HUES6 (cell line): ENCODE measurements at regions not wholly inside any gene's neighbourhood (a gene's known extent, or its start where the extent isn't known, plus 50 kb on each side); places are given as distances from the start of the nearest gene placed in this dataset.

ENCODE experiments used
- H3K27ac ChIP-seq: 2 replicates; pipeline ENCODE4 v1.7.0; 2013; ENCODE audit warnings: low read depth, mild to moderate bottlenecking, low read length, inconsistent platforms
- H3K27me3 ChIP-seq: 2 replicates; pipeline ENCODE4 v1.6.1; 2013; ENCODE audit warnings: low read length; ENCODE audit not compliant: control insufficient read depth, insufficient read depth
- H3K36me3 ChIP-seq: 2 replicates; pipeline ENCODE4 v1.6.1; 2013; ENCODE audit warnings: low read length; ENCODE audit not compliant: control insufficient read depth, insufficient read depth
- H3K4me1 ChIP-seq: 2 replicates; pipeline ENCODE4 v1.6.1; 2013; ENCODE audit warnings: low read length; ENCODE audit not compliant: control insufficient read depth, insufficient read depth
- H3K4me3 ChIP-seq: 2 replicates; pipeline ENCODE4 v1.5.1; 2013; ENCODE audit warnings: low read depth, low read length
- H3K9ac ChIP-seq: one replicate; pipeline ENCODE4 v1.6.1; 2013; ENCODE audit warnings: mild to moderate bottlenecking, low read length
- H3K9me3 ChIP-seq: 2 replicates; pipeline ENCODE4 v1.6.1; 2013; ENCODE audit warnings: low read depth, low read length; ENCODE audit not compliant: control insufficient read depth, insufficient read depth

DNA sequence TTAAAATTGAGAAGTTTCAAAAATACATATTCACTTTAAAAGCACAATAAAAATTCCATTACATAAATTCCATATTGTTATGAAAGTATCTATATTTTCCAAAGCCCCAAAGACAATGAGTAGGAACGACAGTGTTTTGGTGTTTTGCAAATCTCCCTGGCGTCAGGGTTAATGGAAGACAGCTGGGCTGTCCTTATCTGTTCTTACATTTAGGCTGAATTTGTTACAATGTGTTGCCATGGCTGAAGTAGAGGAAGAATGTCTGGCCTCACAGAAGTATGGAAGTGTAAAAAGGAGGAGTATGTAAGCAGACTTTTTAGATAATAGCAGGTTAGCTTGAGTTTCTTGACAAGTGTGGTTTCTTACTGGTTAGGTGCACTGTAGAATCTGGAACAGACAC lies 124.4 kb upstream of the SPATA13 start:
- H3K36me3 ChIP-seq, result no peaks in the 10 kb centered on the region
- no peak overlapping the region for H3K9ac ChIP-seq
- no peaks in the 10 kb centered on the region for H3K9me3 ChIP-seq
- peaks cover 6% of the 10 kb centered on the region; the same call in 1 of the 2 replicates for H3K27me3 ChIP-seq
- peaks cover 11% of the 10 kb centered on the region for H3K4me1 ChIP-seq
- no peak overlapping the region for H3K4me3 ChIP-seq
- H3K27ac ChIP-seq, result no peak overlapping the region

GRCh38 chr13:24038405-24038804 lies 122.1 kb upstream of the SPATA13 start:
- no peak overlapping the region for H3K27ac ChIP-seq
- H3K9me3 ChIP-seq, result no peaks in the 10 kb centered on the region
- no peak overlapping the region for H3K4me3 ChIP-seq
- H3K36me3 ChIP-seq, result no peaks in the 10 kb centered on the region
- H3K9ac ChIP-seq, result no peak overlapping the region
- H3K27me3 ChIP-seq, result peaks cover 6% of the 10 kb centered on the region; the same call in 1 of the 2 replicates
- peaks cover 11% of the 10 kb centered on the region for H3K4me1 ChIP-seq

- no peaks in the 10 kb centered on the region for H3K9me3 ChIP-seq
- peaks cover 11% of the 10 kb centered on the region for H3K4me1 ChIP-seq
- no peaks in the 10 kb centered on the region for H3K36me3 ChIP-seq
- peaks cover 6% of the 10 kb centered on the region; the same call in 1 of the 2 replicates for H3K27me3 ChIP-seq
- no peak overlapping the region for H3K27ac ChIP-seq
- no peak overlapping the region for H3K4me3 ChIP-seq
- no peak overlapping the region for H3K9ac ChIP-seq
Observed at GRCh38 chr13:24038841-24039330, 121.6 kb upstream of the SPATA13 start.

GRCh38 chr13:24039621-24040475 lies 120.7 kb upstream of the SPATA13 start:
- Histone ChIP-seq H3K4me1 (peaks cover 11% of the 10 kb centered on the region), H3K36me3 (no peaks in the 10 kb centered on the region), H3K27ac (no peak overlapping the region), H3K9ac (no peak overlapping the region), H3K9me3 (no peaks in the 10 kb centered on the region), H3K27me3 (peaks cover 6% of the 10 kb centered on the region; the same call in 1 of the 2 replicates), H3K4me3 (no peak overlapping the region)

DNA sequence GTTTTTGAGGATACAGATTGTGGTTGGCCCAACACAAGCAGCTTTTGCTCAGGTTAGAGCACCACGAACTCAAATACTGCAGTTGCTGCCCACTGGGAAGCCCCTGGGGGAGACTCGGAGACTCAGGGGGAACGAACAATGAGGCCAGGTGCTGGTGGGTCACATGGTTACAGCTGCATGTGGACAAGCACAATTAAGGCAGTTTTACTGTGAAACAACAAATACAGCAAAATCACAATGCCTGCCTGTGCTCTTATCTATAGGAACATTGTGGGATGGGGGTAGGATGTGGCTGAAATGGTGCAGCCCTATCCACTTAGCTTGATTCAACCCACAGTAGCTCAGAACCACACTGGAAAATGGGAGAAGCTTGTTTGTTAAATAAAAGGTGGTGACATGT lies 119.7 kb upstream of the SPATA13 start:
- Histone ChIP-seq H3K9ac (no peak overlapping the region), H3K4me3 (no peak overlapping the region), H3K4me1 (peaks cover 11% of the 10 kb centered on the region), H3K27ac (no peak overlapping the region), H3K9me3 (no peaks in the 10 kb centered on the region), H3K27me3 (peaks cover 6% of the 10 kb centered on the region; the same call in 1 of the 2 replicates), H3K36me3 (no peaks in the 10 kb centered on the region)

DNA sequence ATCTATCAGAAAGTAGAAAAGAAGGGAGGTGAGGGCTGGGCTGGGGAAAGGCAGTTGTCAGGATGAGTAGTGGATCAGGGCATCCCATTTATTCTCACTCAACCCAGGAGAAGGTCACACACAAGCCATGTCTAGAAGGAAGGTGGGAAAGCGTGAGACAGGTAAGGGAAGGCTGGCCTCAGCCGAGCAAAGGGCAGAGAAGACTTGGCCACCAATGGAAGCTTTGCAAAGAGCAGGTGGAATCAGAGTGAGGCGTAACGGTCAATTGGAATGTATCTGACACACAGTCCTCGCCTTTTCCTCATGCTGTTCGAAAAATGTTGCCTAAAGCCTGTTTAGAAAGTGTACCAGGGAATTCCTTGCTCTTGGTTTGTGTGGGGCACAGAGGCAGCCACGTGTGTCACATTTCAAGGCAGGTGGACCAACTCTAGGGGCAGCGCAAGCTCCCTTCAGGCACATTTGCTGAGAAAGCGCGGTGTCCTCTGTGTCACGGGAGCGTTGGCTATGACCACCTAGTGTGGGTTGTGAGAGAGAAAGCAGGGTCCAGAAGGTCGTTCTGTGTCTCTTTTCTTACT lies 118.8 kb upstream of the SPATA13 start:
- Histone ChIP-seq H3K9ac (no peak overlapping the region), H3K27ac (no peak overlapping the region), H3K36me3 (no peaks in the 10 kb centered on the region), H3K4me3 (no peak overlapping the region), H3K27me3 (peaks cover 6% of the 10 kb centered on the region; the same call in 1 of the 2 replicates), H3K4me1 (peaks cover 11% of the 10 kb centered on the region), H3K9me3 (peaks cover 5% of the 10 kb centered on the region)

GRCh38 chr13:24042710-24043440 lies 117.6 kb upstream of the SPATA13 start:
- no peak overlapping the region for H3K4me3 ChIP-seq
- no peak overlapping the region for H3K9ac ChIP-seq
- no peaks in the 10 kb centered on the region for H3K36me3 ChIP-seq
- peaks cover 6% of the 10 kb centered on the region; the same call in 1 of the 2 replicates for H3K27me3 ChIP-seq
- peaks cover 15% of the 10 kb centered on the region for H3K4me1 ChIP-seq
- H3K9me3 ChIP-seq, result peaks cover 10% of the 10 kb centered on the region
- H3K27ac ChIP-seq, result no peak overlapping the region

DNA sequence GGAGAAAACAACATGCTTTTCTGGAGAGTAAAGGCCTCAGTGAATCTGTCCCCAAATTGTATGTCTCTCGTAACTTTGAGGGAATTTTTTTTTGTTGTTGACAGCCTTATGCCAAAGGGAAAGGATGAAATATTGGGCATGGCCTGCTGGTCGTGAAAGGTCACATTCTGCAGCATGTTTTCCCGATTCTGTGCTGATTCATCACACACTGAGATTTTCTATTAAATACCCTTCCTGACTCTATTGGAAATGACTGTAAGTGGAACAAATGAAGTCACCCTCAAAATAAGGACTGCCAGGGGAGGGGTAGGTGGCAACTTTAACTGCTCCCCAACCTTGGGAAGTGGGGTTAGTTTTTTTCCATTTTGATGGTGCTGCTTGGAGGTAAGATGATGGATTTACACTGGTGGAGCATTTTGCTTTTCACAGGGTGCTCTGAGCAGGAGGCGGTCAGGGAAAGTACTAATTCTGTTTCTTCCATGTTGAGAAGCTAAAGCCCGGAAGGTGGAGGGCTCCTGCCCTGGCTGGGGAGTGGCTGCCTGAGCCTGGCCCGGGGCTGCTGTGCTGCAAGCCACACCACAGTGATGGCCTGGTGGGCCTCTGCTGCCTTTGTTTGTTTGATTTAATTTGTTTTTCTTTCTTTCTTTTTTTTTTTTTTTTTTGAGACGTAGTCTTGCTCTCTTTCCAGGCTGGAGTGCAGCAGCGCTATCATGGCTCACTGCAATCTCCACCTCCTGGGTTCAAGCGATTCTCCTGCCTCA lies 116.8 kb upstream of the SPATA13 start:
- Histone ChIP-seq H3K9ac (no peak overlapping the region), H3K27ac (no peak overlapping the region), H3K36me3 (no peaks in the 10 kb centered on the region), H3K9me3 (peaks cover 10% of the 10 kb centered on the region), H3K4me3 (no peak overlapping the region), H3K27me3 (peaks cover 6% of the 10 kb centered on the region; the same call in 1 of the 2 replicates), H3K4me1 (peaks cover 8% of the 10 kb centered on the region)

- H3K27me3 ChIP-seq, result no peaks in the 10 kb centered on the region
- no peaks in the 10 kb centered on the region for H3K36me3 ChIP-seq
- H3K9ac ChIP-seq, result no peak overlapping the region
- H3K4me1 ChIP-seq, result peaks cover 8% of the 10 kb centered on the region
- no peak overlapping the region for H3K4me3 ChIP-seq
- no peak overlapping the region for H3K27ac ChIP-seq
- H3K9me3 ChIP-seq, result peaks cover 10% of the 10 kb centered on the region
Observed at GRCh38 chr13:24045597-24045996, 114.9 kb upstream of the SPATA13 start.

GRCh38 chr13:24050292-24050711 lies 110.2 kb upstream of the SPATA13 start:
- Histone ChIP-seq H3K9me3 (peaks cover 10% of the 10 kb centered on the region), H3K27me3 (no peaks in the 10 kb centered on the region), H3K9ac (no peak overlapping the region), H3K4me1 (peaks cover 26% of the 10 kb centered on the region), H3K36me3 (no peaks in the 10 kb centered on the region), H3K4me3 (no peak overlapping the region), H3K27ac (no peak overlapping the region)
